Fibroblast of lung (primary cell): ENCODE measurements at regions not wholly inside any gene's neighbourhood (a gene's known extent, or its start where the extent isn't known, plus 50 kb on each side); places are given as distances from the start of the nearest gene placed in this dataset.

Experiments used
- CTCF ChIP-seq, 2 donors: IDR thresholded peaks in 1 of 2; conservative IDR thresholded peaks in 1 of 2; 1 replicate in 1 of 2; 2 replicates in 1 of 2; pipeline ENCODE4 v1.5.1; 2011 to 2012; ENCODE audit warnings: low read length in 2 of 2, control low read depth in 1 of 2, inconsistent platforms in 1 of 2, low read depth in 1 of 2, mild to moderate bottlenecking in 1 of 2
- EZH2 ChIP-seq: IDR thresholded peaks from 2 replicates; pipeline ENCODE4 v1.5.1; 2012; ENCODE audit warnings: low read length, control low read depth, mild to moderate bottlenecking; ENCODE audit errors: missing control alignments

- TF ChIP-seq CTCF (conservative IDR thresholded peaks at IDR 0.05 in 1 of 2, IDR thresholded peaks at IDR 0.05 in 1 of 2; ENCODE audit: low read depth in 1 of 2, low read length in 2 of 2) (no peak), EZH2 (no peak)
Measured at GRCh38 chr11:109076870-109077269, 345.1 kb upstream of the C11orf87 start.
